IPS-20b (cell line): ENCODE measurements at regions not wholly inside any gene's neighbourhood (a gene's known extent, or its start where the extent isn't known, plus 50 kb on each side); places are given as distances from the start of the nearest gene placed in this dataset.

ENCODE experiments used
- H3K27ac ChIP-seq: one replicate; pipeline ENCODE4 v1.5.1; 2013; ENCODE audit warnings: low read length
- H3K27me3 ChIP-seq: 2 replicates; pipeline ENCODE4 v1.6.1; 2013; ENCODE audit warnings: mild to moderate bottlenecking, low read length, inconsistent platforms; ENCODE audit not compliant: insufficient read depth
- H3K36me3 ChIP-seq: 2 replicates; pipeline ENCODE4 v1.6.1; 2013; ENCODE audit warnings: low read depth, mild to moderate bottlenecking, inconsistent platforms, low read length, moderate library complexity; ENCODE audit not compliant: insufficient read depth
- H3K4me1 ChIP-seq: 2 replicates; pipeline ENCODE4 v1.6.1; 2013; ENCODE audit warnings: mild to moderate bottlenecking, control low read depth, inconsistent platforms, low read length, moderate library complexity; ENCODE audit not compliant: insufficient read depth
- H3K4me3 ChIP-seq: 2 replicates; pipeline ENCODE4 v1.5.1; 2013; ENCODE audit warnings: mild to moderate bottlenecking, low read length, inconsistent platforms
- H3K9ac ChIP-seq: 2 replicates; pipeline ENCODE4 v1.6.1; 2013; ENCODE audit warnings: low read depth, mild to moderate bottlenecking, inconsistent platforms, low read length, moderate library complexity
- H3K9me3 ChIP-seq: 2 replicates; pipeline ENCODE4 v1.6.1; 2013; ENCODE audit warnings: mild to moderate bottlenecking, low read depth, low read length, inconsistent platforms; ENCODE audit not compliant: insufficient read depth

DNA sequence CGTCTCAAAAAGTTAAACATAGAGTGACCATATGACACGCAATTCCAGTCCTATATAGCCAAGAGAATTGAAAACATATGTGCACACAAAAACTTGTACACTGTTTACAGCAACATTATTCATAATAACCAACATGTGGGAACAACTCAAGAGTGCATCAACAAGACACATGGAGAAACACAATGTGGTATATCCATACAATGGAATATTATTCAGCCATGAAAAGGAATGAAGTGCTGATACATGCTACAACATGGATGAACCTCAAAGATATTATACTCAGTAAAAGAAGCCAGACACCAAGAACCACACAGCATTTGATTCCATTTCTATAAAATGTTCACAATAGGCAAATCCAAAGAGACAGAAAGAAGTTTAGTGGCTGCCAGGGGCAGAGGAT lies 317.0 kb downstream of the NSG2 start:
- H3K9ac ChIP-seq = no peak overlapping the region
- H3K36me3 ChIP-seq = no peaks in the 10 kb centered on the region
- no peaks in the 10 kb centered on the region for H3K4me1 ChIP-seq
- no peak overlapping the region for H3K4me3 ChIP-seq
- H3K27ac ChIP-seq = no peak overlapping the region
- no peaks in the 10 kb centered on the region for H3K27me3 ChIP-seq
- H3K9me3 ChIP-seq = peaks cover 8% of the 10 kb centered on the region

DNA sequence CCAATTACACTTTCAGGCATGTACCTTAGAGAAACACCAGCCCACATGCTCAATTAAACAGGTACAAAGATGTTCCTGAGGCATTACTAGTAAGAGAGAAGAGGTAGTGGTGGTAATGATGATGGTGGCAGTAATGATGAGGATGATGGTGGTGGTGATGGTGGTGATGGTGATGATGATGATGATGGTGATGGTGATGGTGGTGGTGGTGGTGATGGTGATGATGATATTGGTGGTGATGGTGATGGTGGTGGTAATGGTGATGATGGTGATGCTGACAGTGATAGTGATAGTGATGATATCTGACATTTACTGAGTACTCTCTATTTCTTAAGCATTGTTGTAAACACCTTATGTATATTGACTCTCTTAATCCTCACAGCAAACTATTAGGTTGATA lies 318.4 kb downstream of the NSG2 start:
- no peak overlapping the region for H3K4me3 ChIP-seq
- H3K36me3 ChIP-seq = no peaks in the 10 kb centered on the region
- H3K9me3 ChIP-seq = peaks cover 8% of the 10 kb centered on the region
- H3K9ac ChIP-seq = no peak overlapping the region
- H3K4me1 ChIP-seq = no peaks in the 10 kb centered on the region
- no peak overlapping the region for H3K27ac ChIP-seq
- H3K27me3 ChIP-seq = no peaks in the 10 kb centered on the region

DNA sequence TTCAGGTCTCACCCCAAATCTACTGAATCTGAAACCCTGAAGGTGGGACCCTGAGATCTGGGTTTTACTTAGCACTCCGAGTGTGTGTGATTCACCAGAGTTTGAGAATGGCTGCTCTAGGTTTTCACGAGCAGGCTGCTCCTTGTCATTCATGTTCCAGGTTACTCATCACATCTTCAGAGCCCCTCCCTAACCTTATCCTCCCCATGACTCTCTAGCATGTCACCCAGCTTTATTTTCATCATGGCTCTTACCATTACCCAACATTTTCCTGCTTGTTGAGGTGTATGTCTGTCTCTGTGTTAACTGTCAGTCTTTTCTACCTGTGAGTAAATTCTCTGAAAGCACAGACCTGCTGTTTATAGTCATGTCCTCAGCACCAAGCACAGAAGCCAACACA lies 319.2 kb downstream of the NSG2 start:
- peaks cover 8% of the 10 kb centered on the region for H3K9me3 ChIP-seq

DNA sequence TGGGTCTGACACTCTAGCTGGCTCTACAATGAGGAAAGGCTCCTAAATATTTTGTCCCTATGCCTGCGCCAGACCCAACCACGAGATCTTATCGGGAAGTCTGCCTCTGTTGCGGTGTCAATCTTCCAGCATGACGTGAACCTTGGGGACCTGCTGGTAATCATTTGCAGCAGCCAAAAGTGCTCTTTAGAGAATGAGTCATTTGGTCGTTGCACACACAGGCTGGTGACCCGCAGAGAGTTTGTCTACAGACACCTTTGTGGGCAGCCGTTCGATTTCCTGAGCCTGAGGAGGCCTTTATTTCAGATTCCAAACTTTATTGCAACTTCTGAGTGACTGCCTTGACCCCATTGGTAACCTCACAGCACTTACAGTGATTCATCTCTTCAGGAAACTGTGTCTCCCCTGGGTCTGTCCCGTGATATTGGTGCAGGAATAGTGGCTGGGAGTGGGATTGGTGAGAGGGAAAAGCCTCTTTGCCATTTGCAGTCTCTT lies 326.1 kb downstream of the NSG2 start:
- no peak overlapping the region for H3K27ac ChIP-seq
- H3K4me1 ChIP-seq = no peaks in the 10 kb centered on the region
- no peak overlapping the region for H3K9ac ChIP-seq
- no peaks in the 10 kb centered on the region for H3K36me3 ChIP-seq
- no peaks in the 10 kb centered on the region for H3K9me3 ChIP-seq
- H3K27me3 ChIP-seq = no peaks in the 10 kb centered on the region
- H3K4me3 ChIP-seq = no peak overlapping the region

More for the DNA sequence above, 319.2 kb downstream of the NSG2 start:
- no peak overlapping the region for H3K9ac ChIP-seq
- H3K4me3 ChIP-seq = no peak overlapping the region
- H3K4me1 ChIP-seq = no peaks in the 10 kb centered on the region
- H3K27ac ChIP-seq = no peak overlapping the region
- H3K36me3 ChIP-seq = no peaks in the 10 kb centered on the region
- no peaks in the 10 kb centered on the region for H3K27me3 ChIP-seq

DNA sequence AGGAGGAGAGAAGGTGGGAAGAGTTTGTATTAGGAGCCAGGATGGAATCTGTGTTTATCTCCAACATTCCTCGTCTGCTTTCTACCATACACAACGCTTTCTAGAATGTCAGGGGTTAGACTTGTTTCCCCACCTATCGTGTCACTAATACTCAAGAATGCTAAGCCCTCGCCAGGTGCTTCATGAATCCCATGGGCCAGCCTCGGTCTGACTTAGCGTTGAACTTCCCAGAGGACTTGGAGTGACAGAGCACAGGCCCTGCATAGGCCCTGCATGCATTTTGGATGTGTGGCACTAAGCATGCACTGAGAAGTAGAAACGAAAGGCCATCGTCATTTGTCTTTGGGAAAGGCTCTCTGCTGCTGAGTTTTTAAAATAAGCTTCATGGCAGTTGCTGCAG lies 328.7 kb downstream of the NSG2 start:
- Histone ChIP-seq H3K27me3 (no peaks in the 10 kb centered on the region), H3K27ac (no peak overlapping the region), H3K36me3 (no peaks in the 10 kb centered on the region), H3K4me3 (no peak overlapping the region), H3K9me3 (no peaks in the 10 kb centered on the region), H3K4me1 (no peaks in the 10 kb centered on the region), H3K9ac (no peak overlapping the region)

DNA sequence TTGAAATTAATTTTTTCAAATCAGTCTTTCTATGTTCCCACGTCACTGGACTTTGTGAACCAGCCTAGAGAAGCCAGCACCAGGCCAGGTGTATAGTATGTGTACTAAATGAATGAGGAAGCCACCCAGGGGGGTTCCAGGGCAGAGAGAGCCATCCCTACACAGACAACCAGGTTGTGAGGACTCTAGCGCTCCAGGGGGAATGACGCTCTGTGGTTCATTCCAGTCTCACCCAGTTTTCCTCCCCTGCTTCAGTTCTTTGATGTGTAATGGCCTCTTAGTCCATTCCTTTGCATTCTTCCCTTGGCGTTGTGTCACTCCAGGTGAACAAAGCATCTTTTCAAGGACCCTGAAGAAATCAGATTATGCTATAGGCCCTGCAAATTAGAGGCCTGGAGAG lies 330.6 kb downstream of the NSG2 start:
- no peak overlapping the region for H3K9ac ChIP-seq
- no peak overlapping the region for H3K27ac ChIP-seq
- H3K4me3 ChIP-seq = no peak overlapping the region
- no peaks in the 10 kb centered on the region for H3K9me3 ChIP-seq
- no peaks in the 10 kb centered on the region for H3K36me3 ChIP-seq
- no peaks in the 10 kb centered on the region for H3K4me1 ChIP-seq
- no peaks in the 10 kb centered on the region for H3K27me3 ChIP-seq

DNA sequence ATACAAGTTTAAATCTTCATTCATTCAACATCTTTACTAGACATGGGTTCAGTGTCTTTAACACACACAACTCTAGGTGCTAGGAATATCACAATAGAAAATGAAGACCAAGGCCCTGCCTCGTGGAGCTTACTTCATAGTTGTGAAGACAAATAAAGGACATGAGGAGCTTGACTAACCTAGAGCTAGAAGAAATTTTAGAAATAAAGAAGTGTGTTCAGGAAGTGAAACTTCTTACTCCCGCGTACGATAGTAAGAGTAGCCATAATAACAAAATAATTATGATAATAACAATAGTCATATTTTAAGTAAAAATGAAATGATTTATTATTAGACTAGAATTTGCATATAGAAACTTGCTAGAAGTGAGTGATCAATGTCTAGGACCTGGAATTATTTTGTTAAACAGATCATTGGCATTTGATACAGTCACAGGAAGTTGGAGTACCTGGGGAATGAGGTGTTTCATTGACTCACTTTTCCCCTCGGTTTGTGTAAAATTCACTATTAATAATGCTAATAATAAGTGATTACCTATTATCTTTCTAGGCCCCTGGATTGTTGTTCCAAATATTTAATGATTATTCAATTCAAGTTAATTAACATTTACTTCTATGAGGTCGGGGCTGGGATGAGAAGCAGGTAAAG lies 331.3 kb downstream of the NSG2 start:
- Histone ChIP-seq H3K27me3 (no peaks in the 10 kb centered on the region), H3K4me1 (no peaks in the 10 kb centered on the region), H3K4me3 (no peak overlapping the region), H3K9ac (no peak overlapping the region), H3K9me3 (no peaks in the 10 kb centered on the region), H3K36me3 (no peaks in the 10 kb centered on the region), H3K27ac (no peak overlapping the region)

DNA sequence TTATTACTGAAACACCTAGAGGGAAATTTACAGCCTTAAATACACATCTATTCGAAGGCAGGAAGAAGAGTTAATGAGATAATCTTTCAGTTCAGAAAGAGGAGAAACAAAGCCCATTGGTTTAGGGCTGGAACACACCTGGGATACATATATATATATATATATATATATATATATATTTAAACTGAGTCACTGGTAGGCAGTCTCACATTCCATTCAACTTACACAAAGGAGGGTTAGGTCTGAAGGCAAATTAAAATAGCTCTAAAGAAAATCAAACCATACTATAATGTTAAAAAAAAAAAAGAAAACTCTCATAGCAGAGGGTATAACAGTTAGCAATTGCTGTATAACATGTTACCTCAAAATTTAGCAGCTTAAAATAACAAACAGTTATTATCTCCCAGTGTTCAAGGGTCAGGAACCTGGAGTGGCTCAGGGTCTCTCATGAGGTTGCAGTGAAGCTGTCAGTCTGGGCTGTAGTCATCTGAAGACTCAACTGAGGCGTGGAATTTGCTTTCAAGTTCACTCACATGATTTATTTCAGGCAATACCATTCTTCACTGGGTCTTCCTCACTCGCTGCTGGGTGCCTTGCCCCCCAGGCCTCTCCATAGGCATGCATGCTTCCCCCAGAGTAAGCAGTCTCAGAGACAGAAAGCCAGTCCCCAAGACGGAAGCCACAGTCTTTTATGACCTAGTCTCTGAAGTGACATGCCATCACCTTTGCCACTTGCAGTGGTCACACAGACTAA lies 332.8 kb downstream of the NSG2 start:
- no peaks in the 10 kb centered on the region for H3K9me3 ChIP-seq
- H3K4me3 ChIP-seq = no peak overlapping the region
- no peak overlapping the region for H3K27ac ChIP-seq
- no peaks in the 10 kb centered on the region; the same call in 1 of the 2 replicates for H3K4me1 ChIP-seq
- no peak overlapping the region for H3K9ac ChIP-seq
- no peaks in the 10 kb centered on the region for H3K27me3 ChIP-seq
- H3K36me3 ChIP-seq = no peaks in the 10 kb centered on the region

DNA sequence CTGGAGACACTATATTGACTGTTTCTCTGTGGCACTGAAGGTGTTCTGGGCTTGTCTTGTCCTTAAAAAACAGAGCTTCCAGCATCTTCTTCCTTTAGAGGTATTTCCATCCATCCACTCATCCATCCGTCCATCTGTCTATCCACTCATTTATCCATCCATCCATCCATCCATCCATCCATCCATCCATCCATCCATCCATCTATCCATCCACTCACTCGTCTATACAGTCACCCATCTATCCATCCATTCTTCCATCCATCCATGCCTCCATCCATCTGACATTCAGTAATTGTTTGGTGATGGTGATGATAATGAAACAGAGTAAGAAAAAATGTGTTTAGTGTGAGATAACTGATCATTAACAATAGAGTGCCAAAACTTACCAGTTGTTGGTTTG lies 334.8 kb downstream of the NSG2 start:
- Histone ChIP-seq H3K4me3 (no peak overlapping the region), H3K9me3 (no peaks in the 10 kb centered on the region), H3K4me1 (no peaks in the 10 kb centered on the region; the same call in none of the 2 replicates), H3K27ac (no peak overlapping the region), H3K9ac (no peak overlapping the region), H3K36me3 (no peaks in the 10 kb centered on the region), H3K27me3 (no peaks in the 10 kb centered on the region)

DNA sequence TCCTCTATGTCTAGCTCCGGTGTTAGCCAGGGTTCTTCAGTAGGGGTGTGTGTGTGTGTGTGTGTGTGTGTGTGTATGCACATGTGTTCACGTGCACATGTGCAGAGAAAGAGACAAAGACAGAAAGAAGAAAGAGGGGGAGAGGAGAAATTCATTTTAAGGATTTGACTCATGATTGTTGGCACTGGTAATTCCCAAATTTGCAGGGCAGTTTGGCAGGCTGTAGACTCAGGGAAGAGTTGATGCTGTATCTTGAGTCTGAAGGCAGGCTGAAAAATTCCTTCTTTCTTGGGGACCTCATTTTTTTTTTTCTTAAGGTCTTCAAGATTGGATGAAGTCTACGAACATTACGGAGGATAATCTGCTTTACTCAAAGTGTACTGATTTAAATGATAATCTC lies 335.7 kb downstream of the NSG2 start:
- H3K4me3 ChIP-seq = no peak overlapping the region
- no peaks in the 10 kb centered on the region; the same call in none of the 2 replicates for H3K4me1 ChIP-seq
- H3K27ac ChIP-seq = no peak overlapping the region
- no peak overlapping the region for H3K9ac ChIP-seq
- H3K27me3 ChIP-seq = no peaks in the 10 kb centered on the region
- no peaks in the 10 kb centered on the region for H3K9me3 ChIP-seq
- H3K36me3 ChIP-seq = no peaks in the 10 kb centered on the region

DNA sequence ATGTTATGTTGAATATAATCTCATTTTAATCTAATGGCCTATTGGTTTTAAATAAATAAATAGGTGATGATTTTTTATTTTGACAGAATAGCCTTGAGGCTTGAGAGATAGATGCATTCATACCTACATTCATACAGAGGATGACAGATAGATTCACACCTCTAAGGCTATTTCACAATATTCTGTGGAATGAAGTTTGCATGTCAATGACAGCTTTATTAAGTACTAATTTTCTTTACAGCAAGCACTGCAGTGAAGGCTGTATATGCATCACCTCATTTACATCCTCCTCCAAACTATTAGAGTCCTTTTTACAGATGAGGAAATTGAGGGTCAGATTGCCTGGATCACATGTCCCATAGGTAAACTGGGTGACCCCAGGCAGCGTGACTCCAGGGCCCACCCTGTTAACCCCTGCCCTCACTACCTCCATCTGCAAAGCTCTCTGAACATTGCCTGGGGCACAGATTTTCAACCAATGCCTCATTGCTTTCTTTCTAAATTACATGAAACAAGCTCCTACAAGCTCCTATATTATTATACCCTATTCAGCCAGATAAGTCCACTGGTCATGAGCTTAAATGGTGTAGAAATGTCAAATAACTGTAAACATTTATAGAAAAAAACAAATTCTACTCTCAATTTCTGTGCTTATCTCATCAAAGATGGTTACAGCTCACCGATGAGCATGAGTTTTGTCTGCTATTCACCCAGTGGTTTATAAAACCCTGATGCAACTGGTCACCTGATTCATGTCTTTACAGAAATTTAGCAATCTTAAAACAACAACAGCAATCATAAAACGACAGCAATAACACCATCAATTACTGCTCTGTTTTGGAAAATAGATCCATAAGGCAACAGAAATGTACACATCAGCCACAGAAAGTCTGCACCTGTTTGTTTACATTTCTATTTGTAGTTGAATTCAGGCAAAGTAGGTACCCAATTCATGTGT lies 338.0 kb downstream of the NSG2 start:
- H3K36me3 ChIP-seq = no peaks in the 10 kb centered on the region
- no peak overlapping the region for H3K27ac ChIP-seq
- H3K4me3 ChIP-seq = no peak overlapping the region
- no peaks in the 10 kb centered on the region for H3K9me3 ChIP-seq
- no peaks in the 10 kb centered on the region; the same call in none of the 2 replicates for H3K4me1 ChIP-seq
- H3K27me3 ChIP-seq = no peaks in the 10 kb centered on the region
- no peak overlapping the region for H3K9ac ChIP-seq
